ENCODE measurements at regions not wholly inside any gene's neighbourhood (a gene's known extent, or its start where the extent isn't known, plus 50 kb on each side); places are given as distances from the start of the nearest gene placed in this dataset.

GRCh38 chr1:39085174-39085573 lies 59.0 kb downstream of the NDUFS5 start:
- TF ChIP-seq CTCF (IDR thresholded peaks at IDR 0.05; ENCODE audit: insufficient read depth, low read length) = no peak
- no peak for TF ChIP-seq SPI1 (IDR thresholded peaks at IDR 0.05; ENCODE audit: borderline replicate concordance, low read depth)
- no peak for TF ChIP-seq POLR2AphosphoS5 (IDR thresholded peaks at IDR 0.05; ENCODE audit: low read depth)
- no peak for TF ChIP-seq GABPA (IDR thresholded peaks at IDR 0.05; ENCODE audit: low read depth)
- no peak for TF ChIP-seq REST (IDR thresholded peaks at IDR 0.05; ENCODE audit: insufficient replicate concordance, low read depth)
